NCI-H2107 treated with DMSO at 0.1 percent for 48 hours (cell line): ENCODE measurements at regions not wholly inside any gene's neighbourhood (a gene's known extent, or its start where the extent isn't known, plus 50 kb on each side); places are given as distances from the start of the nearest gene placed in this dataset.
"Not testable (repeated sequence)": the region's sequence is repeated elsewhere in the genome, so short reads cannot be mapped to it uniquely, and the experiment has no call there.

ENCODE experiments used
- DNase-seq: peaks from one replicate; lab custom pipeline; 2025; ENCODE audit not compliant: unreplicated experiment; lab: John Stamatoyannopoulos, UW

GRCh38 chr15:26197060-26197459, 333.9 kb upstream of the ATP10A start:
- no peak for DNase-seq

GRCh38 chr15:26191193-26191592, 328.1 kb upstream of the ATP10A start:
- DNase-seq, result no peak

- DNase-seq, result not testable (repeated sequence)
These were observed 323.0 kb upstream of the ATP10A start for GRCh38 chr15:26186138-26186537.

GRCh38 chr15:26182441-26182840, 319.3 kb upstream of the ATP10A start:
- no peak for DNase-seq

GRCh38 chr15:26179906-26180305, 316.8 kb upstream of the ATP10A start:
- no peak for DNase-seq

- no peak for DNase-seq
These were observed 315.6 kb upstream of the ATP10A start for GRCh38 chr15:26178640-26179220.

- no peak for DNase-seq
These were observed 314.7 kb upstream of the ATP10A start for GRCh38 chr15:26177816-26178215.

- no peak for DNase-seq
These were observed 313.7 kb upstream of the ATP10A start for GRCh38 chr15:26176831-26177230.

- DNase-seq, result no peak
These were observed 308.1 kb upstream of the ATP10A start for GRCh38 chr15:26171266-26171665.

- DNase-seq, result no peak
These were observed 303.3 kb upstream of the ATP10A start for GRCh38 chr15:26166429-26166828.

GRCh38 chr15:26165546-26165945, 302.4 kb upstream of the ATP10A start:
- no peak for DNase-seq

GRCh38 chr15:26160343-26160742, 297.2 kb upstream of the ATP10A start:
- no peak for DNase-seq

GRCh38 chr15:26158176-26158575, 295.0 kb upstream of the ATP10A start:
- no peak for DNase-seq

GRCh38 chr15:26157081-26157480, 294.0 kb upstream of the ATP10A start:
- no peak for DNase-seq

- DNase-seq, result no peak
These were observed 292.9 kb upstream of the ATP10A start for GRCh38 chr15:26156051-26156450.

GRCh38 chr15:26148156-26148860, 285.2 kb upstream of the ATP10A start:
- DNase-seq, result no peak

- no peak for DNase-seq
These were observed 283.1 kb upstream of the ATP10A start for GRCh38 chr15:26146202-26146601.

GRCh38 chr15:26145796-26146195, 282.7 kb upstream of the ATP10A start:
- DNase-seq, result no peak

GRCh38 chr15:26144836-26145235, 281.7 kb upstream of the ATP10A start:
- DNase-seq, result no peak

- no peak for DNase-seq
These were observed 280.1 kb upstream of the ATP10A start for GRCh38 chr15:26143221-26143620.

GRCh38 chr15:26134812-26135211, 271.7 kb upstream of the ATP10A start:
- no peak for DNase-seq

- no peak for DNase-seq
These were observed 271.0 kb upstream of the ATP10A start for GRCh38 chr15:26134152-26134551.

- no peak for DNase-seq
These were observed 269.7 kb upstream of the ATP10A start for GRCh38 chr15:26132811-26133210.
